Erythroblast (primary cell): ENCODE measurements at regions not wholly inside any gene's neighbourhood (a gene's known extent, or its start where the extent isn't known, plus 50 kb on each side); places are given as distances from the start of the nearest gene placed in this dataset.

Experiments
- GATA1 ChIP-seq: IDR thresholded peaks from 2 replicates; pipeline ENCODE4 v1.6.1; 2011; ENCODE audit warnings: low read depth, mild to moderate bottlenecking, control low read depth, low read length, moderate library complexity
- POLR2A ChIP-seq: IDR thresholded peaks from 2 replicates; pipeline ENCODE4 v1.6.1; 2011; ENCODE audit warnings: mild to moderate bottlenecking, low read length

DNA sequence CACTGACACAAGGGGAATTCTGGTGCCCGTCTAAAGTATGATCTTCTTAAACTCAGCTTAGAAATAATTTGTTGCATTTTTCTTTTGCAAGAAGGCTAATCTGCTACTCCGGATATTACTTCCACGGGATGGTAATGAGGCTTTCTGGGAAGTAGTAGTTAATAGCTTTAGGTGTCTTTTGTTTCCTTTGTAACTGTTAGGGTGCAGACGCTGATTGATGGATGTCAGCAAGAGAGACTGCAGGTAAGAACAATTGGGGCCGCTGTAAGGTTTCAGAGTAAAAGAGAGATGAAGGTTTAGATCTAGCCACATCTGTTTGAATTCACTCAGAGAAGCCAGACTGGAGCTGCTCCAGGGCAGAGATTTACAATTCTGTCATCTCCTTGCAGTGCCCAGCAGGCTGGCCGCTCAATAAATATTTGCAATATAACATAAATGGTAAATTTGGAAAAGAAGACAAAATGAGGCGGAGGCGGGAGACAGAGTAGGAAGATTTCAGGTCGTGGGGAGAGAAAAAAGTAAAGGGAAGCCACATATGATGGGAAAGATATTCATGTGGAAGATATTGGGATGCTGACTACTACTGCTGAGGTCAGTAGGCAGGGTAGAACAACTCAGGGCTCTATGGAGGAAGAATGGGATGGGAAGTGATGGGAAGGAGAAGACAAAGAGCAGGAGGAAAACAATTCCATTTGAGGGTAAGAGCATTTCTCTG, 320.5 kb downstream of the AASDHPPT start:
- TF ChIP-seq POLR2A: no peak
- TF ChIP-seq GATA1: no peak
